A549 (cell line): ENCODE measurements at regions not wholly inside any gene's neighbourhood (a gene's known extent, or its start where the extent isn't known, plus 50 kb on each side); places are given as distances from the start of the nearest gene placed in this dataset.

Experiments used
- ATAC-seq, 2 experiments: fragments of 200-7000 bp in 1 of 2; fragments of >200 bp in 1 of 2; cut with Nextera tagmentation in 1 of 2; cut with Tn5 transposase in 1 of 2; 3 replicates each; pipeline versions ENCODE4 v1.8.0 to v1.9.1; 2018 to 2020; ENCODE audit warnings: mild to moderate bottlenecking in 1 of 2, moderate library complexity in 1 of 2
- CTCF ChIA-PET: fragments of 300-600 bp; sonication (Branson Sonifier 250); formaldehyde crosslinking; extraction: SDS; loops from one replicate; lab custom pipeline; 2021; ENCODE audit warnings: antibody characterized with exemption, inconsistent platforms; lab: Yijun Ruan, JAX
- POLR2A ChIA-PET: fragments of 350-600 bp; formaldehyde crosslinking; extraction: SDS; loops from one replicate; lab custom pipeline; 2021; ENCODE audit warnings: antibody characterized with exemption, inconsistent platforms; lab: Yijun Ruan, JAX
- DNase-seq, 2 experiments: peaks; one replicate each; pipeline versions ENCODE4 v3.0.0 to v3.0.0-alpha.2; 2011 to 2016; ENCODE audit warnings: low read depth in 1 of 2, low spot score in 1 of 2
- FAIRE-seq: peaks from 2 replicates; lab custom pipeline; 2011; peaks lifted over from hg19 to GRCh38; lab: Jason Lieb, UNC
- H3K27ac ChIP-seq, 2 experiments: fragments of >200 bp; sonication (Bioruptor Twin); formaldehyde crosslinking; 3 replicates each; pipeline ENCODE4 v1.5.1; 2016 to 2017
- H3K4me1 ChIP-seq: fragments of >200 bp; sonication (Bioruptor Twin); formaldehyde crosslinking; 3 replicates; pipeline ENCODE4 v1.6.1; 2016
- H3K4me2 ChIP-seq: fragments of >200 bp; sonication (Bioruptor Twin); formaldehyde crosslinking; 3 replicates; pipeline ENCODE4 v1.6.1; 2016
- H3K4me3 ChIP-seq: fragments of >200 bp; sonication (Bioruptor Twin); formaldehyde crosslinking; 3 replicates; pipeline ENCODE4 v1.5.1; 2016
- H3K9me3 ChIP-seq: fragments of >200 bp; sonication (Bioruptor Twin); formaldehyde crosslinking; 3 replicates; pipeline ENCODE4 v1.6.1; 2016
- CHD4 ChIP-seq: fragments of 200-600 bp; sonication (generic); IDR thresholded peaks from 2 replicates; pipeline ENCODE4 v1.6.1; 2016; ENCODE audit warnings: antibody characterized with exemption, mild to moderate bottlenecking, borderline replicate concordance
- EP300 ChIP-seq, 2 experiments: fragments of >200 bp; sonication (Bioruptor Twin); formaldehyde crosslinking; IDR thresholded peaks; 2 replicates in 1 of 2; 3 replicates in 1 of 2; pipeline ENCODE4 v1.6.1; 2016 to 2017
- ESRRA ChIP-seq: fragments of 150-350 bp; IDR thresholded peaks from 2 replicates; pipeline ENCODE4 v1.6.1; 2014; ENCODE audit warnings: mild to moderate bottlenecking, low read length, borderline replicate concordance
- FOSL2 ChIP-seq, 2 experiments: fragments of 450-650 bp in 1 of 2; fragments of >200 bp in 1 of 2; sonication (Bioruptor Twin) in 1 of 2; formaldehyde crosslinking; IDR thresholded peaks; 2 replicates each; pipeline versions ENCODE4 v1.5.0 to v1.6.1; 2016 to 2020; ENCODE audit warnings: mild to moderate bottlenecking in 1 of 2, moderate library complexity in 1 of 2
- FOXS1 ChIP-seq: fragments of 250-450 bp; sonication (Bioruptor Pico); IDR thresholded peaks from 2 replicates; pipeline ENCODE4 v1.5.0; 2020; ENCODE audit warnings: mild to moderate bottlenecking, moderate library complexity
- HES2 ChIP-seq: fragments of >200 bp; sonication (Bioruptor Twin); formaldehyde crosslinking; IDR thresholded peaks from 2 replicates; pipeline ENCODE4 v1.6.1; 2016
- HOXA7 ChIP-seq: fragments of 250-450 bp; sonication (Bioruptor Pico); IDR thresholded peaks from 2 replicates; pipeline ENCODE4 v1.5.0; 2020; ENCODE audit warnings: mild to moderate bottlenecking, moderate library complexity
- JUN ChIP-seq, 2 experiments: fragments of >200 bp; sonication (Bioruptor Twin); formaldehyde crosslinking; IDR thresholded peaks; 2 replicates in 1 of 2; 3 replicates in 1 of 2; pipeline ENCODE4 v1.6.1; 2016 to 2017
- MAZ ChIP-seq: fragments of 150-350 bp; IDR thresholded peaks from 2 replicates; pipeline ENCODE4 v1.6.1; 2014; ENCODE audit warnings: antibody characterized with exemption, low read depth, low read length, borderline replicate concordance
- NFE2L2 ChIP-seq: fragments of 150-350 bp; conservative IDR thresholded peaks from 2 replicates; pipeline ENCODE4 v1.6.1; 2014; ENCODE audit warnings: low read length
- POLR2A ChIP-seq: IDR thresholded peaks from 2 replicates; pipeline ENCODE4 v1.6.1; 2012; ENCODE audit warnings: mild to moderate bottlenecking, low read length
- RAD21 ChIP-seq, 2 experiments: fragments of >200 bp in 1 of 2; sonication (Bioruptor Twin) in 1 of 2; formaldehyde crosslinking in 1 of 2; IDR thresholded peaks in 1 of 2; conservative IDR thresholded peaks in 1 of 2; 2 replicates in 1 of 2; 3 replicates in 1 of 2; pipeline ENCODE4 v1.6.1; 2012 to 2018; ENCODE audit warnings: inconsistent platforms in 1 of 2
- RARB ChIP-seq: fragments of 250-450 bp; sonication (Bioruptor Pico); IDR thresholded peaks from 2 replicates; pipeline ENCODE4 v1.8.0; 2021; ENCODE audit warnings: mild to moderate bottlenecking, moderate library complexity
- RCOR1 ChIP-seq: fragments of 150-350 bp; IDR thresholded peaks from 2 replicates; pipeline ENCODE4 v1.6.1; 2014; ENCODE audit warnings: antibody characterized with exemption, low read length, low read depth
- RFX5 ChIP-seq: fragments of 450-650 bp; IDR thresholded peaks from 2 replicates; pipeline ENCODE4 v1.7.1; 2014; ENCODE audit warnings: antibody characterized with exemption, mild to moderate bottlenecking, moderate library complexity
- SMC3 ChIP-seq: fragments of >200 bp; sonication (Bioruptor Twin); formaldehyde crosslinking; IDR thresholded peaks from 3 replicates; pipeline ENCODE4 v1.6.1; 2018; ENCODE audit warnings: inconsistent platforms
- ZNF302 ChIP-seq: fragments of 250-450 bp; sonication (Bioruptor Pico); IDR thresholded peaks from 2 replicates; pipeline ENCODE4 v1.9.0; 2021; ENCODE audit warnings: inconsistent platforms, mild to moderate bottlenecking, moderate library complexity
- WGBS: methylation state at CpG from one replicate; pipeline ENCODE4 v1.1.6; 2017; ENCODE audit errors: missing lambda C conversion rate; 5-methylcytosine and 5-hydroxymethylcytosine counted together
- TF ChIP-seq, protein P1 (sequence below): fragments of 200-600 bp; sonication (generic); IDR thresholded peaks from 2 replicates; pipeline ENCODE4 v1.6.1; 2016; ENCODE audit warnings: antibody characterized with exemption, mild to moderate bottlenecking, moderate library complexity

GRCh38 chr20:11727708-11728107, 190.0 kb upstream of the BTBD3 start:
- ATAC-seq (no peak), FAIRE-seq (no peak), DNase-seq (no peak)
- Histone ChIP-seq H3K4me1 (no peaks in the 10 kb centered on the region), H3K4me3 (no peak overlapping the region), H3K9me3 (peaks cover 5% of the 10 kb centered on the region; the same call in 1 of the 3 replicates), H3K4me2 (no peak overlapping the region), H3K27ac (no peak overlapping the region)
- TF ChIP-seq POLR2A (no peak), RARB (CRISPR knock-in tag) (no peak), FOXS1 (no peak), RFX5 (no peak), HES2 (no peak)
- ChIA-PET CTCF (interaction anchor here (0.7 kb wide), 1 partner anchor 1332 kb away, joined by 3 read pairs; no protein-coding TSS in a partner anchor), POLR2A (no interaction called here)
- WGBS: 0% methylated on average over 1 of the region's 1 CpG

GRCh38 chr20:11728937-11729336, 188.8 kb upstream of the BTBD3 start:
- WGBS: 1% methylated on average over 2 of the region's 2 CpGs
- ATAC-seq: no peak
- no peak for FAIRE-seq
- ChIA-PET POLR2A (no interaction called here), CTCF (interaction anchor here (1.3 kb wide), 1 partner anchor 19 kb away, joined by 4 read pairs; no protein-coding TSS in a partner anchor)
- H3K27ac ChIP-seq: no peak overlapping the region
- no peaks in the 10 kb centered on the region for H3K4me1 ChIP-seq
- H3K4me3 ChIP-seq: no peak overlapping the region
- DNase-seq: no peak
- peaks cover 5% of the 10 kb centered on the region; the same call in 1 of the 3 replicates for H3K9me3 ChIP-seq
- H3K4me2 ChIP-seq: no peak overlapping the region
- TF ChIP-seq EP300 (IDR thresholded peaks at IDR 0.05) (no peak), RCOR1 (no peak), RFX5 (no peak), CHD4 (no peak), ESRRA (no peak), HOXA7 (no peak), NFE2L2 (no peak), RAD21 (conservative IDR thresholded peaks at IDR 0.05 in 1 of 2, IDR thresholded peaks at IDR 0.05 in 1 of 2) (no peak)
- TF ChIP-seq, protein P1, sequence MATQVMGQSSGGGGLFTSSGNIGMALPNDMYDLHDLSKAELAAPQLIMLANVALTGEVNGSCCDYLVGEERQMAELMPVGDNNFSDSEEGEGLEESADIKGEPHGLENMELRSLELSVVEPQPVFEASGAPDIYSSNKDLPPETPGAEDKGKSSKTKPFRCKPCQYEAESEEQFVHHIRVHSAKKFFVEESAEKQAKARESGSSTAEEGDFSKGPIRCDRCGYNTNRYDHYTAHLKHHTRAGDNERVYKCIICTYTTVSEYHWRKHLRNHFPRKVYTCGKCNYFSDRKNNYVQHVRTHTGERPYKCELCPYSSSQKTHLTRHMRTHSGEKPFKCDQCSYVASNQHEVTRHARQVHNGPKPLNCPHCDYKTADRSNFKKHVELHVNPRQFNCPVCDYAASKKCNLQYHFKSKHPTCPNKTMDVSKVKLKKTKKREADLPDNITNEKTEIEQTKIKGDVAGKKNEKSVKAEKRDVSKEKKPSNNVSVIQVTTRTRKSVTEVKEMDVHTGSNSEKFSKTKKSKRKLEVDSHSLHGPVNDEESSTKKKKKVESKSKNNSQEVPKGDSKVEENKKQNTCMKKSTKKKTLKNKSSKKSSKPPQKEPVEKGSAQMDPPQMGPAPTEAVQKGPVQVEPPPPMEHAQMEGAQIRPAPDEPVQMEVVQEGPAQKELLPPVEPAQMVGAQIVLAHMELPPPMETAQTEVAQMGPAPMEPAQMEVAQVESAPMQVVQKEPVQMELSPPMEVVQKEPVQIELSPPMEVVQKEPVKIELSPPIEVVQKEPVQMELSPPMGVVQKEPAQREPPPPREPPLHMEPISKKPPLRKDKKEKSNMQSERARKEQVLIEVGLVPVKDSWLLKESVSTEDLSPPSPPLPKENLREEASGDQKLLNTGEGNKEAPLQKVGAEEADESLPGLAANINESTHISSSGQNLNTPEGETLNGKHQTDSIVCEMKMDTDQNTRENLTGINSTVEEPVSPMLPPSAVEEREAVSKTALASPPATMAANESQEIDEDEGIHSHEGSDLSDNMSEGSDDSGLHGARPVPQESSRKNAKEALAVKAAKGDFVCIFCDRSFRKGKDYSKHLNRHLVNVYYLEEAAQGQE: no peak

GRCh38 chr20:11729806-11730205, 187.9 kb upstream of the BTBD3 start:
- ATAC-seq (no peak), DNase-seq (no peak), FAIRE-seq (no peak)
- Histone ChIP-seq H3K4me2 (no peak overlapping the region), H3K4me3 (no peak overlapping the region), H3K4me1 (no peaks in the 10 kb centered on the region), H3K27ac (no peak overlapping the region), H3K9me3 (peaks cover 5% of the 10 kb centered on the region; the same call in 1 of the 3 replicates)
- POLR2A ChIA-PET: no interaction called here
- TF ChIP-seq ZNF302 (no peak), FOSL2 (IDR thresholded peaks at IDR 0.05) (no peak), FOSL2 (CRISPR knock-in tag; IDR thresholded peaks at IDR 0.05) (no peak), JUN (IDR thresholded peaks at IDR 0.05) (no peak), SMC3 (no peak), RAD21 (conservative IDR thresholded peaks at IDR 0.05 in 1 of 2, IDR thresholded peaks at IDR 0.05 in 1 of 2) (no peak), MAZ (no peak)
- WGBS: 0% methylated on average over 1 of the region's 1 CpG
- CTCF ChIA-PET: interaction anchor here (1.3 kb wide), 1 partner anchor 18 kb away, joined by 4 read pairs; no protein-coding TSS in a partner anchor
